Heart left ventricle (tissue), 16 donors: ENCODE measurements at regions not wholly inside any gene's neighbourhood (a gene's known extent, or its start where the extent isn't known, plus 50 kb on each side); places are given as distances from the start of the nearest gene placed in this dataset.

Experiments
- ATAC-seq, 4 donors: fragments of 200-7000 bp; cut with Tn5 transposase; one replicate each; pipeline ENCODE4 v1.9.1; 2020 to 2022; ENCODE audit warnings: moderate library complexity in 4 of 4, mild to moderate bottlenecking in 3 of 4, moderate number of reproducible peaks in 1 of 4
- DNase-seq, 5 donors: peaks; one replicate each; pipeline ENCODE4 v3.0.0-alpha.2; 2020
- H3K27ac ChIP-seq, 12 donors: fragments of 200-600 bp; sonication (generic) in 4 of 12; one replicate each; pipeline versions ENCODE4 v1.5.0 to v1.8.0; 2016 to 2022; ENCODE audit warnings: mild to moderate bottlenecking in 2 of 12
- H3K27me3 ChIP-seq, 9 donors: fragments of 200-600 bp; sonication (generic) in 2 of 9; one replicate each; pipeline versions ENCODE4 v1.5.1 to v1.8.0; 2016 to 2022; ENCODE audit warnings: mild to moderate bottlenecking in 3 of 9
- H3K36me3 ChIP-seq, 9 donors: fragments of 200-600 bp; sonication (generic) in 2 of 9; one replicate each; pipeline versions ENCODE4 v1.5.0 to v1.8.0; 2018 to 2022; ENCODE audit warnings: mild to moderate bottlenecking in 2 of 9
- H3K4me1 ChIP-seq, 12 donors: fragments of 200-600 bp; sonication (generic) in 4 of 12; one replicate each; pipeline versions ENCODE4 v1.5.0 to v1.8.0; 2016 to 2022; ENCODE audit warnings: mild to moderate bottlenecking in 3 of 12
- H3K4me3 ChIP-seq, 12 donors: fragments of 200-600 bp; sonication (generic) in 4 of 12; one replicate each; pipeline versions ENCODE4 v1.5.0 to v1.8.0; 2017 to 2022; ENCODE audit warnings: mild to moderate bottlenecking in 9 of 12, moderate library complexity in 4 of 12
- H3K9me3 ChIP-seq, 12 donors: fragments of 200-600 bp; sonication (generic) in 4 of 12; one replicate each; pipeline versions ENCODE4 v1.5.0 to v1.8.0; 2016 to 2022; ENCODE audit warnings: mild to moderate bottlenecking in 1 of 12
- CTCF ChIP-seq, 12 donors: fragments of 200-600 bp; sonication (generic) in 4 of 12; IDR thresholded peaks; one replicate each; pipeline versions ENCODE4 v1.5.0 to v1.8.0; 2018 to 2022; ENCODE audit warnings: antibody characterized with exemption in 12 of 12, mild to moderate bottlenecking in 5 of 12
- POLR2A ChIP-seq, 2 donors: fragments of 450-650 bp; IDR thresholded peaks; one replicate each; pipeline ENCODE4 v1.6.1; 2017; ENCODE audit warnings: antibody characterized with exemption in 2 of 2, mild to moderate bottlenecking in 2 of 2, moderate library complexity in 2 of 2
- WGBS, 4 donors: extraction: QIAGEN DNeasy Blood & Tissue Kit in 2 of 4; methylation state at CpG; one replicate each; pipeline versions ENCODE4 v1.1.5 to v1.1.7; 2013 to 2018; 5-methylcytosine and 5-hydroxymethylcytosine counted together
- intact Hi-C, 10 donors: fragments of 100-400 bp; cut with DNase I; formaldehyde crosslinking; loops; one replicate each; pipeline versions ENCODE4 v1.11.1 to v1.14.2; 2022
- donor health status: ischemic (EF 13 %, LVEDD 7.1; RV severe dilation, severe dysfunction).
- donor health status: healthy with polysubstance abuse.
- donor health status: DM: no; HTN: yes; CAD: no.
- donor health status: DM: no; HTN: no; CAD: no.
- donor health status: ischemic (EF 25% LVEDD 6.9; RV normal size, moderate dysfunction).
- donor health status: ischemic (EF 25% LVEDD 5.7; RV mildly dilated, moderate dysfunction).
- donor health status: healthy.
- donor health status: DM: yes; HTN: yes; CAD: no.
- donor health status: ischemic (EF 35%, LVEDD 5.7; RV mildly dilated, moderate dysfunction).
- donor health status: nonischemic (EF 11% LVEDD 7.7; RV severe dilation, severe dysfunction).
- donor health status: DM: yes; HTN: yes; CAD: no.
- donor health status: PGD.
- donor health status: ischemic (EF 29% LVEDD 5.4; RV normal size, mild dysfunction).
- donor health status: nonischemic (EF 23%, LVEDD 6.1; RV moderate dilation, normal function).

- Histone ChIP-seq H3K27ac (no peak overlapping the region), H3K4me3 (no peak overlapping the region), H3K27me3 (no peaks in the 10 kb centered on the region), H3K9me3 (peaks cover 0 to 9% (median 0%) of the 10 kb centered on the region in 12 donors), H3K36me3 (no peaks in the 10 kb centered on the region), H3K4me1 (no peaks in the 10 kb centered on the region)
- intact Hi-C loops: no loop called here
- ATAC-seq (no peak), DNase-seq (no peak)
- no peak for TF ChIP-seq CTCF (IDR thresholded peaks at IDR 0.05)
- TF ChIP-seq POLR2A (IDR thresholded peaks at IDR 0.05): no peak
- 24 to 40% (median 31%) methylated on average over 1 of the region's 1 CpG for WGBS, 4 donors
Observed at GRCh38 chr4:25493466-25493865, 116.4 kb downstream of the ANAPC4 start.

- no peaks in the 10 kb centered on the region for H3K27me3 ChIP-seq
- intact Hi-C loops: no loop called here
- peaks cover 0 to 3% (median 0%) of the 10 kb centered on the region in 12 donors for H3K9me3 ChIP-seq
- no peaks in the 10 kb centered on the region for H3K4me1 ChIP-seq
- DNase-seq (no peak), ATAC-seq (no peak)
- no peak overlapping the region for H3K27ac ChIP-seq
- H3K4me3 ChIP-seq: no peak overlapping the region
- H3K36me3 ChIP-seq: no peaks in the 10 kb centered on the region
- TF ChIP-seq CTCF (IDR thresholded peaks at IDR 0.05) (no peak), POLR2A (IDR thresholded peaks at IDR 0.05) (no peak)
- WGBS, 4 donors: 89 to 92% (median 91%) methylated on average over 2 of the region's 2 CpGs
Observed at GRCh38 chr4:25494166-25494565, 117.1 kb downstream of the ANAPC4 start.

GRCh38 chr4:25500626-25501316 lies 123.7 kb downstream of the ANAPC4 start:
- peaks cover 0 to 4% (median 0%) of the 10 kb centered on the region in 12 donors for H3K9me3 ChIP-seq
- H3K4me1 ChIP-seq: no peaks in the 10 kb centered on the region
- no peak overlapping the region for H3K4me3 ChIP-seq
- ATAC-seq (peak in 1 of 4 donors; percentile 29), DNase-seq (no peak)
- intact Hi-C loops: no loop called here
- no peaks in the 10 kb centered on the region for H3K36me3 ChIP-seq
- H3K27ac ChIP-seq: no peak overlapping the region
- H3K27me3 ChIP-seq: peaks cover 0 to 8% (median 0%) of the 10 kb centered on the region in 9 donors
- 47 to 59% (median 55%) methylated on average over 8 to 9 of the region's 9 CpGs for WGBS, 4 donors
- TF ChIP-seq POLR2A (IDR thresholded peaks at IDR 0.05): no peak
- no peak for TF ChIP-seq CTCF (IDR thresholded peaks at IDR 0.05)

GRCh38 chr4:25502115-25502514 lies 125.1 kb downstream of the ANAPC4 start:
- H3K4me1 ChIP-seq: no peaks in the 10 kb centered on the region
- no peak overlapping the region for H3K4me3 ChIP-seq
- peaks cover 0 to 8% (median 0%) of the 10 kb centered on the region in 9 donors for H3K27me3 ChIP-seq
- peaks cover 0 to 4% (median 0%) of the 10 kb centered on the region in 12 donors for H3K9me3 ChIP-seq
- H3K27ac ChIP-seq: no peak overlapping the region
- no peaks in the 10 kb centered on the region for H3K36me3 ChIP-seq
- no peak for ATAC-seq
- no peak for DNase-seq
- TF ChIP-seq POLR2A (IDR thresholded peaks at IDR 0.05) (no peak), CTCF (IDR thresholded peaks at IDR 0.05) (no peak)
- intact Hi-C loops: no loop called here
- 88 to 93% (median 90%) methylated on average over 4 of the region's 4 CpGs for WGBS, 4 donors
